HEK293 (cell line): ENCODE measurements at regions not wholly inside any gene's neighbourhood (a gene's known extent, or its start where the extent isn't known, plus 50 kb on each side); places are given as distances from the start of the nearest gene placed in this dataset.
"Not testable (repeated sequence)": the region's sequence is repeated elsewhere in the genome, so short reads cannot be mapped to it uniquely, and the experiment has no call there.

Source experiments
- CTCF ChIA-PET: fragments of 350-600 bp; formaldehyde crosslinking; extraction: SDS; loops from one replicate; lab custom pipeline; 2021; ENCODE audit warnings: antibody characterized with exemption; lab: Yijun Ruan, JAX
- POLR2A ChIA-PET: fragments of 300-600 bp; formaldehyde crosslinking; extraction: SDS; loops from one replicate; lab custom pipeline; 2020; ENCODE audit warnings: antibody characterized with exemption, inconsistent platforms; lab: Yijun Ruan, JAX
- H3K27ac ChIP-seq: fragments of 200-500 bp; sonication (Bioruptor generic); 2 replicates; pipeline ENCODE4 v1.5.1; 2014; ENCODE audit warnings: low read depth, low read length, control low read depth, inconsistent platforms; ENCODE audit errors: extremely low read depth
- H3K36me3 ChIP-seq, 2 experiments: fragments of 200-500 bp in 1 of 2; sonication (Bioruptor generic) in 1 of 2; 1 replicate in 1 of 2; 2 replicates in 1 of 2; pipeline ENCODE4 v1.5.1; 2014 to 2017; ENCODE audit warnings: inconsistent platforms in 2 of 2, low read length in 2 of 2; ENCODE audit not compliant: control insufficient read depth in 2 of 2, insufficient read depth in 1 of 2
- H3K4me1 ChIP-seq: fragments of 200-500 bp; sonication (Bioruptor generic); 2 replicates; pipeline ENCODE4 v1.5.1; 2014; ENCODE audit warnings: mild to moderate bottlenecking, low read length, inconsistent platforms; ENCODE audit not compliant: control insufficient read depth, insufficient read depth
- H3K4me3 ChIP-seq: 2 replicates; pipeline ENCODE4 v1.5.1; 2011; ENCODE audit warnings: low read depth, mild to moderate bottlenecking, control low read depth, low read length, moderate library complexity
- H3K9me3 ChIP-seq: fragments of 200-500 bp; sonication (Bioruptor generic); 2 replicates; pipeline ENCODE4 v1.5.1; 2014; ENCODE audit warnings: low read depth, low read length, inconsistent platforms; ENCODE audit not compliant: control insufficient read depth, insufficient read depth
- SCRT1 ChIP-seq: fragments of 450-650 bp; formaldehyde crosslinking; IDR thresholded peaks from 2 replicates; pipeline ENCODE4 v1.5.1; 2016; ENCODE audit warnings: missing biosample characterization, missing genetic modification characterization, borderline replicate concordance
- SCRT2 ChIP-seq: fragments of 450-650 bp; formaldehyde crosslinking; IDR thresholded peaks from 2 replicates; pipeline ENCODE4 v1.5.1; 2016; ENCODE audit warnings: missing biosample characterization, missing genetic modification characterization
- YY2 ChIP-seq: fragments of 450-650 bp; formaldehyde crosslinking; IDR thresholded peaks from 2 replicates; pipeline ENCODE4 v1.5.1; 2016; ENCODE audit warnings: missing biosample characterization, missing genetic modification characterization
- ZBTB20 ChIP-seq: fragments of 450-650 bp; formaldehyde crosslinking; IDR thresholded peaks from 2 replicates; pipeline ENCODE4 v1.5.1; 2016; ENCODE audit warnings: missing biosample characterization, missing genetic modification characterization
- ZBTB8A ChIP-seq: fragments of 450-650 bp; formaldehyde crosslinking; IDR thresholded peaks from 2 replicates; pipeline ENCODE4 v1.5.1; 2016; ENCODE audit warnings: missing biosample characterization, missing genetic modification characterization
- ZIC2 ChIP-seq: fragments of 450-650 bp; formaldehyde crosslinking; IDR thresholded peaks from 2 replicates; pipeline ENCODE4 v1.5.1; 2016; ENCODE audit warnings: missing biosample characterization, missing genetic modification characterization
- ZNF138 ChIP-seq: fragments of 450-650 bp; formaldehyde crosslinking; IDR thresholded peaks from 2 replicates; pipeline ENCODE4 v1.5.1; 2016; ENCODE audit warnings: missing biosample characterization, missing genetic modification characterization, borderline replicate concordance
- ZNF174 ChIP-seq: fragments of 450-650 bp; formaldehyde crosslinking; IDR thresholded peaks from 2 replicates; pipeline ENCODE4 v1.5.0; 2017; ENCODE audit warnings: missing biosample characterization, mild to moderate bottlenecking, missing genetic modification characterization
- ZNF184 ChIP-seq: fragments of 450-650 bp; IDR thresholded peaks from 2 replicates; pipeline ENCODE4 v1.5.1; 2018; ENCODE audit warnings: missing biosample characterization, mild to moderate bottlenecking, missing genetic modification characterization
- ZNF394 ChIP-seq: fragments of 450-650 bp; formaldehyde crosslinking; IDR thresholded peaks from 2 replicates; pipeline ENCODE4 v1.5.1; 2016; ENCODE audit warnings: missing biosample characterization, missing genetic modification characterization, mild to moderate bottlenecking, moderate library complexity, borderline replicate concordance
- ZNF473 ChIP-seq: fragments of 450-650 bp; formaldehyde crosslinking; IDR thresholded peaks from 2 replicates; pipeline ENCODE4 v1.5.1; 2017; ENCODE audit warnings: missing biosample characterization, missing genetic modification characterization
- ZNF626 ChIP-seq: fragments of 450-650 bp; sonication (Bioruptor Pico); formaldehyde crosslinking; IDR thresholded peaks from 2 replicates; pipeline ENCODE4 v1.5.1; 2018; ENCODE audit warnings: missing biosample characterization, missing genetic modification characterization, inconsistent platforms
- TF ChIP-seq, protein P1 (sequence below): IDR thresholded peaks from 2 replicates; pipeline ENCODE4 v1.6.1; 2011; ENCODE audit warnings: mild to moderate bottlenecking, low read depth, low read length, borderline replicate concordance
- TF ChIP-seq, protein P2 (sequence below): fragments of 450-650 bp; formaldehyde crosslinking; IDR thresholded peaks from 2 replicates; pipeline ENCODE4 v1.5.1; 2016; ENCODE audit warnings: missing biosample characterization, missing genetic modification characterization
- TF ChIP-seq, protein P3 (sequence below): fragments of 450-650 bp; formaldehyde crosslinking; IDR thresholded peaks from 2 replicates; pipeline ENCODE4 v1.5.1; 2016; ENCODE audit warnings: missing biosample characterization, missing genetic modification characterization, borderline replicate concordance
- TF ChIP-seq, protein P4 (sequence below): fragments of 450-650 bp; formaldehyde crosslinking; IDR thresholded peaks from 2 replicates; pipeline ENCODE4 v1.5.1; 2016; ENCODE audit warnings: missing biosample characterization, missing genetic modification characterization
- TF ChIP-seq, protein P5 (sequence below): fragments of 450-650 bp; formaldehyde crosslinking; optimal IDR thresholded peaks from 2 replicates; pipeline ENCODE3; 2016; ENCODE audit warnings: missing biosample characterization, mild to moderate bottlenecking, missing genetic modification characterization

DNA sequence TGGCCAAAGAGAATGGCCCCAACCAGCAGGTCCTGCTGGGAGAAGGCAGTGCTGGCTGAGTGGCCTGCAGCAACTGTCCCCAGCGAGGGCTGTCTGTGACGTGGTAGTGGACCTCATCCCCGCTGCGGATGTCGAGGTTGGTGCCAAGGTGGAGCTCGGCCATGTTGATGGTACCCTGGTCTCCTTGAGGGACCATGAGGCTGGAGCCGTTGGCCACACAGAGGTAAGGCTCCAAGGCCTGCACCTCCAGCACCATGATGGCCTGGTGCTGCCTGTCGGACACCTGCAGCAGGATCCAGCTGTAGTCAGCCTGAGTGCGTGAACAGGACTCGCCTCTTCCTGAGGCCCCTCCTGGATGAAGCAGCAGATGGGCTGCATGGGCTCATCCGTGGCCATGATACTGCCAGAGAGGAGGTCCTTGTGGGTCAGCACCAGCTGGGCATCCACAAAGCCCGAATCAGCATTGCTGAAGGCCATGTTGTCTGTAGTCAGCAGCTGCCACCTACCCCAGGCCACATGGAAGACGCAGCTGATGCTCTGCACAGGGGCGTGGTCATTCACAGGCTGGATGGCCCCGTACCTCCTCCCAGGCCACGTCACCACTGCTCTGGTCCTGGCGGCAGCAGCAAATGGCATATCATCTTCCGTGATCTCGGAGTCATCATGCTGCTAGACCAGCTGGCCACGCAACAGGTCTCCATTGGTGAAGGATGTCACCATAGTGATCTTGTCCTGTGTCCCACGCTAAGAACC lies 167.5 kb downstream of the GOLGA6L4 start:
- Histone ChIP-seq H3K27ac (no peak overlapping the region), H3K4me3 (no peak overlapping the region), H3K4me1 (no peaks in the 10 kb centered on the region), H3K9me3 (no peaks in the 10 kb centered on the region), H3K36me3 (peaks cover 0 to 9% of the 10 kb centered on the region in 2 experiments; a peak in 1 of 3 replicates)
- TF ChIP-seq, protein P1, sequence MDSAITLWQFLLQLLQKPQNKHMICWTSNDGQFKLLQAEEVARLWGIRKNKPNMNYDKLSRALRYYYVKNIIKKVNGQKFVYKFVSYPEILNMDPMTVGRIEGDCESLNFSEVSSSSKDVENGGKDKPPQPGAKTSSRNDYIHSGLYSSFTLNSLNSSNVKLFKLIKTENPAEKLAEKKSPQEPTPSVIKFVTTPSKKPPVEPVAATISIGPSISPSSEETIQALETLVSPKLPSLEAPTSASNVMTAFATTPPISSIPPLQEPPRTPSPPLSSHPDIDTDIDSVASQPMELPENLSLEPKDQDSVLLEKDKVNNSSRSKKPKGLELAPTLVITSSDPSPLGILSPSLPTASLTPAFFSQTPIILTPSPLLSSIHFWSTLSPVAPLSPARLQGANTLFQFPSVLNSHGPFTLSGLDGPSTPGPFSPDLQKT: no peak
- TF ChIP-seq SCRT1 (tag by site-specific recombination) (0 out of 2 replicates have a peak, but pooled peaks have one; percentile 25), ZBTB20 (tag by site-specific recombination) (no peak), YY2 (tag by site-specific recombination) (no peak), ZNF174 (tag by site-specific recombination) (no peak), SCRT2 (tag by site-specific recombination) (peak; percentile 72), ZNF626 (tag by site-specific recombination) (no peak), ZNF473 (no peak), ZNF138 (tag by site-specific recombination) (no peak), ZNF184 (no peak)
- TF ChIP-seq, protein P2, sequence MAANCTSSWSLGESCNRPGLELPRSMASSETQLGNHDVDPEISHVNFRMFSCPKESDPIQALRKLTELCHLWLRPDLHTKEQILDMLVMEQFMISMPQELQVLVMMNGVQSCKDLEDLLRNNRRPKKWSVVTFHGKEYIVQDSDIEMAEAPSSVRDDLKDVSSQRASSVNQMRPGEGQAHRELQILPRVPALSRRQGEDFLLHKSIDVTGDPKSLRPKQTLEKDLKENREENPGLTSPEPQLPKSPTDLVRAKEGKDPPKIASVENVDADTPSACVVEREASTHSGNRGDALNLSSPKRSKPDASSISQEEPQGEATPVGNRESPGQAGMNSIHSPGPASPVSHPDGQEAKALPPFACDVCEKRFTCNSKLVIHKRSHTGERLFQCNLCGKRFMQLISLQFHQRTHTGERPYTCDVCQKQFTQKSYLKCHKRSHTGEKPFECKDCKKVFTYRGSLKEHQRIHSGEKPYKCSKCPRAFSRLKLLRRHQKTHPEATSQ: no peak
- TF ChIP-seq, protein P3, sequence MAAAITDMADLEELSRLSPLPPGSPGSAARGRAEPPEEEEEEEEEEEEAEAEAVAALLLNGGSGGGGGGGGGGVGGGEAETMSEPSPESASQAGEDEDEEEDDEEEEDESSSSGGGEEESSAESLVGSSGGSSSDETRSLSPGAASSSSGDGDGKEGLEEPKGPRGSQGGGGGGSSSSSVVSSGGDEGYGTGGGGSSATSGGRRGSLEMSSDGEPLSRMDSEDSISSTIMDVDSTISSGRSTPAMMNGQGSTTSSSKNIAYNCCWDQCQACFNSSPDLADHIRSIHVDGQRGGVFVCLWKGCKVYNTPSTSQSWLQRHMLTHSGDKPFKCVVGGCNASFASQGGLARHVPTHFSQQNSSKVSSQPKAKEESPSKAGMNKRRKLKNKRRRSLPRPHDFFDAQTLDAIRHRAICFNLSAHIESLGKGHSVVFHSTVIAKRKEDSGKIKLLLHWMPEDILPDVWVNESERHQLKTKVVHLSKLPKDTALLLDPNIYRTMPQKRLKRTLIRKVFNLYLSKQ: no peak
- POLR2A ChIA-PET: no interaction called here
- CTCF ChIA-PET: no interaction called here

DNA sequence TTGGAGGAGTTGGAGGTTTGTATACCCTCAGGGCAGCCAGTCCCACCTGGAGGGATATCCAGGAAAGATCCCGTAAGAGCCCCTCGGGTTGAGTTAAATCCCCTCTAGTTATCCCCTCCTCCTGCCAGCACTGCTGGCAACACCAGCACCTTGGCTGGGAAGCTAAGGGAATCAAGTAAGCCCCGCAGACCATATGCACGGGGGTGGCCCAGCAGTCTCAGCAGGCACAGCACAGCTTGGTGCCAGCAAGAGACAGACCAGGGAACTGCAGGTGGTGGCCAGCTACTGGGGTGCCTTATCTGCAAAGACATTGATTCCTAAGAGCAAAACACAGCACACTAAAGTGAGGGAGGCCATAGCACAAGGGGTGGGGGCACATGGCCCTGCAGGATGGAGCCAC lies 173.8 kb downstream of the GOLGA6L4 start:
- TF ChIP-seq ZIC2 (tag by site-specific recombination): peak; percentile 63; the same call in 1 of the 2 replicates
- H3K27ac ChIP-seq, POLR2A ChIA-PET, H3K36me3 ChIP-seq, H3K4me3 ChIP-seq, CTCF ChIA-PET, H3K9me3 ChIP-seq, H3K4me1 ChIP-seq: not testable (repeated sequence)

DNA sequence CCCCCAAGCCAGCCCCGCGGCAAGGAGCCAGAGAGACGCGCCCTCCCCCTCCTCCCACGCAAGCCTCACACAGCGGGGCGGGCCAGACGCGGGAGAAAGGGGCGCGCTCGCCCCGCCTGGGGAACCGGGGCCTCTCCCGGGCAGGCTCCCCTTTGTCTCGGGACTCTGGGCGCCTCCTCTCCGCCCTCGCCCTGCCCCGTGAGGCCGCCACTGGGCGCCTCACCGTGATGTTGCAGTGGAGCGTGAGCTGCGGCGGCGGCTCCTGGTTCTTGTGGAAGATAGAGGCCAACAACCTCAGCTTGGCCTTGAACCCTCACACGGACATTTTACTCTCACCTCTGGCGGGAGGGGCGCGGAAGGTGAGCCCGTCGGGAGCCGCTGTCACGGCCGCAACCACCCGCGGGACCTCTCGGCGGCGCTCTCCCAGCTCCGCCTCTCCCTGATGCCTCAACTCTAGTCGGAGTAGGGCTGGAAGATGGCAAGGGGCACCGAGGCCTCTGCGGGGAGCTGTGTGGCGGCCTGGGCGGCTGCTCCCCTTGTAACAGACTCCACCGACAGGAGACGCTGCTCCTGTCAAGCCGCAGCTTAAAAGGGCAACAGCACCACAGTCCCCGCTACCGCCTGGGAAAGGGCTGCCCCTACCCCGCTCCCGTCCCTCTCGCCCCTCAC lies 179.2 kb upstream of the ZSCAN2 start:
- H3K4me3 ChIP-seq: peak overlapping the region; percentile 44
- POLR2A ChIA-PET, H3K27ac ChIP-seq: not testable (repeated sequence)

DNA sequence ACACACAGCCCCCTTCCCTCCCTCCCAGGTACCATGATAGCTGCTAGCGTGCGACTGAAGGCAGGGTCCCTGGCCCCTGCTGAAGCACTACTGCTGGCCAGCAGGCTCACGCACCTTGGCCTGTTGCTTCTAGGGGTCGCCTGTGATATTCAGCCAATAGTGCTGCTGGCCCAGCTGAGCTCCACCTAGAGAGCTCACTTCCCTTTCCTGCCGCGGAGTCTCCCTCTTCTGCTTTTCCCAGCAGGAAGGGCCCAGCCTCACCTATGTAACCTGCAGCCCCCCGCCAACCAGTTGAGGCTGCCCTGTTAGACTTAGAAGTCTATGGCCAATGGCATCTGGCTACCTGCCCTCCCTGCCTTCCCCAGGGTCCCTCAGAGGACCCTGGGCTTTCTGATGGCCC lies 175.5 kb upstream of the ZSCAN2 start:
- H3K36me3 ChIP-seq, H3K9me3 ChIP-seq, POLR2A ChIA-PET, H3K4me3 ChIP-seq, CTCF ChIA-PET, H3K4me1 ChIP-seq, H3K27ac ChIP-seq: not testable (repeated sequence)

More for the DNA sequence above, 179.2 kb upstream of the ZSCAN2 start:
- H3K4me1 ChIP-seq, H3K9me3 ChIP-seq, CTCF ChIA-PET, H3K36me3 ChIP-seq: not testable (repeated sequence)
- TF ChIP-seq, protein P4, sequence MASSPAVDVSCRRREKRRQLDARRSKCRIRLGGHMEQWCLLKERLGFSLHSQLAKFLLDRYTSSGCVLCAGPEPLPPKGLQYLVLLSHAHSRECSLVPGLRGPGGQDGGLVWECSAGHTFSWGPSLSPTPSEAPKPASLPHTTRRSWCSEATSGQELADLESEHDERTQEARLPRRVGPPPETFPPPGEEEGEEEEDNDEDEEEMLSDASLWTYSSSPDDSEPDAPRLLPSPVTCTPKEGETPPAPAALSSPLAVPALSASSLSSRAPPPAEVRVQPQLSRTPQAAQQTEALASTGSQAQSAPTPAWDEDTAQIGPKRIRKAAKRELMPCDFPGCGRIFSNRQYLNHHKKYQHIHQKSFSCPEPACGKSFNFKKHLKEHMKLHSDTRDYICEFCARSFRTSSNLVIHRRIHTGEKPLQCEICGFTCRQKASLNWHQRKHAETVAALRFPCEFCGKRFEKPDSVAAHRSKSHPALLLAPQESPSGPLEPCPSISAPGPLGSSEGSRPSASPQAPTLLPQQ (tag by site-specific recombination): peak; percentile 46; the same call in 1 of the 2 replicates
- TF ChIP-seq ZBTB8A: peak; percentile 34; the same call in 1 of the 2 replicates
- peak; percentile 26; the same call in 1 of the 2 replicates for TF ChIP-seq ZNF394 (tag by site-specific recombination)
- TF ChIP-seq, protein P5, sequence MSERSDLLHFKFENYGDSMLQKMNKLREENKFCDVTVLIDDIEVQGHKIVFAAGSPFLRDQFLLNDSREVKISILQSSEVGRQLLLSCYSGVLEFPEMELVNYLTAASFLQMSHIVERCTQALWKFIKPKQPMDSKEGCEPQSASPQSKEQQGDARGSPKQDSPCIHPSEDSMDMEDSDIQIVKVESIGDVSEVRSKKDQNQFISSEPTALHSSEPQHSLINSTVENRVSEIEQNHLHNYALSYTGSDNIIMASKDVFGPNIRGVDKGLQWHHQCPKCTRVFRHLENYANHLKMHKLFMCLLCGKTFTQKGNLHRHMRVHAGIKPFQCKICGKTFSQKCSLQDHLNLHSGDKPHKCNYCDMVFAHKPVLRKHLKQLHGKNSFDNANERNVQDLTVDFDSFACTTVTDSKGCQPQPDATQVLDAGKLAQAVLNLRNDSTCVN (tag by site-specific recombination): peak; percentile 37
